ENCODE measurements at regions not wholly inside any gene's neighbourhood (a gene's known extent, or its start where the extent isn't known, plus 50 kb on each side); places are given as distances from the start of the nearest gene placed in this dataset.

DNA sequence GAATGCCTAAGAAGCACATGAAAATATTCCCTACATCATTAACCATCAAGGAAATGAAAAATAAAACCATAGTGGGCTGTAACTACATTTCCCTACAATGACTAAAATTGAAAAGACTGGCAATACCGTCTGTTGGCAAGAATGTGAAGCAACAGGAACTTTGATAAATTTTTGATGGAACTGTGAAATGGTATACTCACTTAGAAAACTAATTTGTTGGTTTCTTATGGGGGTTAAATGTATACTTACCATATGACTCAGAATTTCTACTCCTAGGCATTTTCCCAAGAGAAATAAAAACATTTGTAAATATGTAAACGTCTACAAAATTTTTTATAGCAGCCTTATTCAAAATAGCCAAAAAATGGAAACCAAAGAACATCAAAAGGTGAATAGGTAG lies 121.4 kb upstream of the PLEKHA5 start:
- intact Hi-C loops (cut with micrococcal nuclease), result loop anchor here (5.0 kb wide), 1 partner anchor 119 kb away; the partner anchor contains the start of gene PLEKHA5

GRCh38 chr12:19010087-19010486 lies 119.4 kb upstream of the PLEKHA5 start:
- Histone ChIP-seq H3K27me3 (ENCODE audit: low read length) (no peaks in the 10 kb centered on the region), H3K79me2 (ENCODE audit: low read length) (no peaks in the 10 kb centered on the region), H2AFZ (ENCODE audit: low read length) (no peak overlapping the region), H4K20me1 (ENCODE audit: low read length) (no peaks in the 10 kb centered on the region), H3K9me2 (replicated peaks; ENCODE audit: low read length) (no peaks in the 10 kb centered on the region), H3F3A (ENCODE audit: low read length, unreplicated experiment) (no peaks in the 10 kb centered on the region), H3K4me3 (ENCODE audit: low read length) (no peak overlapping the region), H3K4me1 (ENCODE audit: insufficient read depth, low read length) (peaks cover 12% of the 10 kb centered on the region), H3K9me3 (ENCODE audit: low read length) (no peaks in the 10 kb centered on the region), H3K27ac (ENCODE audit: low read length) (no peak overlapping the region), H3K9ac (ENCODE audit: low read length) (no peak overlapping the region), H3K36me3 (ENCODE audit: low read depth, low read length) (no peaks in the 10 kb centered on the region), H3K4me2 (ENCODE audit: low read length) (no peak overlapping the region)
- intact Hi-C loops (cut with micrococcal nuclease), result loop anchor here (10.0 kb wide), 1 partner anchor 145 kb away; no protein-coding TSS in a partner anchor
- CTCF ChIA-PET, result no interaction called here
- TF ChIP-seq EZH2 (IDR thresholded peaks at IDR 0.05; ENCODE audit: low read length, unreplicated experiment) (no peak), EZH2phosphoT487 (IDR thresholded peaks at IDR 0.05; ENCODE audit: borderline replicate concordance, low read length) (no peak), CTCF (conservative IDR thresholded peaks at IDR 0.05; ENCODE audit: low read depth, low read length) (no peak)
- no peak for ATAC-seq
- DNase-seq, result no peak
- BruUV-seq (replicated peaks), result no TSS peak
- POLR2A ChIA-PET (ENCODE audit: unreplicated experiment), result no interaction called here

More for the DNA sequence above, 121.4 kb upstream of the PLEKHA5 start:
- Histone ChIP-seq H3K79me2 (ENCODE audit: low read length) (no peaks in the 10 kb centered on the region), H3K27ac (ENCODE audit: low read length) (peak overlapping the region; percentile 39), H2AFZ (ENCODE audit: low read length) (no peak overlapping the region), H3F3A (ENCODE audit: low read length, unreplicated experiment) (no peaks in the 10 kb centered on the region), H3K27me3 (ENCODE audit: low read length) (no peaks in the 10 kb centered on the region), H3K36me3 (ENCODE audit: low read depth, low read length) (no peaks in the 10 kb centered on the region), H3K4me3 (ENCODE audit: low read length) (no peak overlapping the region), H3K4me2 (ENCODE audit: low read length) (no peak overlapping the region), H4K20me1 (ENCODE audit: low read length) (no peaks in the 10 kb centered on the region), H3K4me1 (ENCODE audit: insufficient read depth, low read length) (peaks cover 12% of the 10 kb centered on the region), H3K9me2 (replicated peaks; ENCODE audit: low read length) (no peaks in the 10 kb centered on the region), H3K9ac (ENCODE audit: low read length) (no peak overlapping the region), H3K9me3 (ENCODE audit: low read length) (no peaks in the 10 kb centered on the region)
- ChIA-PET CTCF (no interaction called here), POLR2A (ENCODE audit: unreplicated experiment) (no interaction called here)
- DNase-seq, result peak; percentile 52
- no TSS peak for BruUV-seq (replicated peaks)
- peak; percentile 68 for ATAC-seq
- TF ChIP-seq CTCF (conservative IDR thresholded peaks at IDR 0.05; ENCODE audit: low read depth, low read length) (no peak), EZH2 (IDR thresholded peaks at IDR 0.05; ENCODE audit: low read length, unreplicated experiment) (no peak), EZH2phosphoT487 (IDR thresholded peaks at IDR 0.05; ENCODE audit: borderline replicate concordance, low read length) (no peak)

DNA sequence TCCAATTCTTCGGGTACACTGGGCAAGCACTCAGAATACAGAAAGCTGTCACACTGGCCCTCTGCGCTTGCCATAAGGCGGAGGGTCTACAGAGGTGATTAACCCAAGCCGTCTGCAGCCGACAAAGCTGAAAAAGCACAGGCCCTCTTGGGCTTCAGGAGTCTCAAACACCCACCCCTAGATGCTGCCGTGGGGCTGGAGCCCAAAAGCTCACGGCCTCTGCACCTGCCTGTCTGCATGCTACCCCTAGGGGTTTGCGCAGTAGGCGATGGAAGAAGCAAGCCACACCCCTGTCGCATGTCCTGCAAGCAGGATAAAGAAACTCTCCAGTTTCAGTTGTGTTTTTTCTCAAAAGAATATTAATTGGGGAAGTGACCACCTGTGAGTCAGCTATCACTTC lies 118.8 kb upstream of the PLEKHA5 start:
- Histone ChIP-seq H4K20me1 (ENCODE audit: low read length) (no peaks in the 10 kb centered on the region), H3K9ac (ENCODE audit: low read length) (no peak overlapping the region), H3K27me3 (ENCODE audit: low read length) (no peaks in the 10 kb centered on the region), H3K4me2 (ENCODE audit: low read length) (no peak overlapping the region), H3K79me2 (ENCODE audit: low read length) (no peaks in the 10 kb centered on the region), H3K9me3 (ENCODE audit: low read length) (no peaks in the 10 kb centered on the region), H3K36me3 (ENCODE audit: low read depth, low read length) (no peaks in the 10 kb centered on the region), H3K27ac (ENCODE audit: low read length) (no peak overlapping the region), H3K4me1 (ENCODE audit: insufficient read depth, low read length) (peaks cover 12% of the 10 kb centered on the region), H2AFZ (ENCODE audit: low read length) (no peak overlapping the region), H3K4me3 (ENCODE audit: low read length) (no peak overlapping the region), H3K9me2 (replicated peaks; ENCODE audit: low read length) (no peaks in the 10 kb centered on the region), H3F3A (ENCODE audit: low read length, unreplicated experiment) (no peaks in the 10 kb centered on the region)
- ATAC-seq (no peak), DNase-seq (no peak)
- BruUV-seq (replicated peaks), result no TSS peak
- TF ChIP-seq EZH2phosphoT487 (IDR thresholded peaks at IDR 0.05; ENCODE audit: borderline replicate concordance, low read length) (no peak), EZH2 (IDR thresholded peaks at IDR 0.05; ENCODE audit: low read length, unreplicated experiment) (no peak), CTCF (conservative IDR thresholded peaks at IDR 0.05; ENCODE audit: low read depth, low read length) (no peak)
- CTCF ChIA-PET, result no interaction called here
- POLR2A ChIA-PET (ENCODE audit: unreplicated experiment), result no interaction called here
- intact Hi-C loops (cut with micrococcal nuclease), result loop anchor here (10.0 kb wide), 1 partner anchor 146 kb away; no protein-coding TSS in a partner anchor

Measured in PC-3 (cell line).